Fibroblast of lung (primary cell): ENCODE measurements at regions not wholly inside any gene's neighbourhood (a gene's known extent, or its start where the extent isn't known, plus 50 kb on each side); places are given as distances from the start of the nearest gene placed in this dataset.

Experiments
- CTCF ChIP-seq, 2 donors: IDR thresholded peaks in 1 of 2; conservative IDR thresholded peaks in 1 of 2; 1 replicate in 1 of 2; 2 replicates in 1 of 2; pipeline ENCODE4 v1.5.1; 2011 to 2012; ENCODE audit warnings: low read length in 2 of 2, control low read depth in 1 of 2, inconsistent platforms in 1 of 2, low read depth in 1 of 2, mild to moderate bottlenecking in 1 of 2
- EZH2 ChIP-seq: IDR thresholded peaks from 2 replicates; pipeline ENCODE4 v1.5.1; 2012; ENCODE audit warnings: low read length, control low read depth, mild to moderate bottlenecking; ENCODE audit errors: missing control alignments

- no peak for TF ChIP-seq CTCF (conservative IDR thresholded peaks at IDR 0.05 in 1 of 2, IDR thresholded peaks at IDR 0.05 in 1 of 2; ENCODE audit: low read depth in 1 of 2, low read length in 2 of 2)
- TF ChIP-seq EZH2, result no peak
Observed at GRCh38 chr5:154583671-154584177, 105.7 kb upstream of the HAND1 start.
